Uterus (tissue), 3 donors: ENCODE measurements at regions not wholly inside any gene's neighbourhood (a gene's known extent, or its start where the extent isn't known, plus 50 kb on each side); places are given as distances from the start of the nearest gene placed in this dataset.

Experiments
- DNase-seq, 2 donors: peaks; one replicate each; pipeline ENCODE4 v3.0.0-alpha.2; 2019 to 2020
- H3K27ac ChIP-seq, 2 donors: fragments of 200-600 bp; sonication (generic); 1 replicate in 1 of 2; 2 replicates in 1 of 2; pipeline ENCODE4 v1.5.1; 2016 to 2018
- H3K27me3 ChIP-seq, 2 donors: fragments of 200-600 bp; sonication (generic); one replicate each; pipeline ENCODE4 v1.5.1; 2018 to 2019; ENCODE audit warnings: control low read depth in 1 of 2
- H3K36me3 ChIP-seq, 2 donors: fragments of 200-600 bp; sonication (generic); one replicate each; pipeline ENCODE4 v1.5.1; 2019; ENCODE audit warnings: control low read depth in 1 of 2
- H3K4me1 ChIP-seq, 2 donors: fragments of 200-600 bp; sonication (generic); one replicate each; pipeline ENCODE4 v1.5.1; 2018 to 2019; ENCODE audit warnings: control low read depth in 1 of 2
- H3K4me3 ChIP-seq, 2 donors: fragments of 200-600 bp; sonication (generic); 1 replicate in 1 of 2; 2 replicates in 1 of 2; pipeline ENCODE4 v1.5.1; 2018 to 2019; ENCODE audit warnings: mild to moderate bottlenecking in 1 of 2
- H3K9me3 ChIP-seq, 2 donors: fragments of 200-600 bp; sonication (generic); one replicate each; pipeline ENCODE4 v1.5.1; 2019; ENCODE audit warnings: control low read depth in 1 of 2
- POLR2A ChIP-seq, 2 donors: fragments of 450-650 bp; IDR thresholded peaks; one replicate each; pipeline ENCODE4 v1.6.1; 2016; ENCODE audit warnings: antibody characterized with exemption in 2 of 2, mild to moderate bottlenecking in 1 of 2, moderate library complexity in 1 of 2
- intact Hi-C: fragments of 100-400 bp; cut with DNase I; formaldehyde crosslinking; loops from one replicate; pipeline ENCODE4 v1.15.1; 2023; ENCODE audit warnings: low total_unique reads
- TF ChIP-seq, protein P1 (sequence below), 4 experiments: fragments of 200-600 bp in 2 of 4; fragments of 450-650 bp in 2 of 4; sonication (generic) in 2 of 4; IDR thresholded peaks; one replicate each; pipeline ENCODE4 v1.5.1; 2016 to 2019; ENCODE audit warnings: antibody characterized with exemption in 4 of 4, mild to moderate bottlenecking in 2 of 4, moderate library complexity in 1 of 4
- donor health status: DM: yes; HTN: yes; CAD: no.

DNA sequence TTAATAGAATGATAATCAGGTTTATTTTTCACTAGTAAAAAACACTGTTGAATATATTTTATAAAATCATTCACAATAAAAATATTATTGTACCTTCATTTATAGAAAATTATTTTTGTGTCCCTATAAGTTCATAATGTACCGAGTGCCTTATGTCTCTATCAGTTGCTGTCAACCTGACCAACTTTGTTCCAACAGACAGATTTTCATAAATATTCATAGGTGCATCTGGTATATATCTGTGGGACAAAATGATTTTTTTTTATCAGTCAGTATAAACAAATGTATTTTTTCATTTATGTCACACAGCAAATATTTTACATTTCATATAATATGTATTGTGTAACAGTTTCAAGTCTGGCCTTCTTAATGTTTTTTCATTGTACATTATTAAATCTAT lies 195.9 kb downstream of the HGF start:
- H3K4me1 ChIP-seq = no peaks in the 10 kb centered on the region
- DNase-seq = no peak
- H3K27me3 ChIP-seq = no peaks in the 10 kb centered on the region
- intact Hi-C loops = no loop called here
- TF ChIP-seq, protein P1, sequence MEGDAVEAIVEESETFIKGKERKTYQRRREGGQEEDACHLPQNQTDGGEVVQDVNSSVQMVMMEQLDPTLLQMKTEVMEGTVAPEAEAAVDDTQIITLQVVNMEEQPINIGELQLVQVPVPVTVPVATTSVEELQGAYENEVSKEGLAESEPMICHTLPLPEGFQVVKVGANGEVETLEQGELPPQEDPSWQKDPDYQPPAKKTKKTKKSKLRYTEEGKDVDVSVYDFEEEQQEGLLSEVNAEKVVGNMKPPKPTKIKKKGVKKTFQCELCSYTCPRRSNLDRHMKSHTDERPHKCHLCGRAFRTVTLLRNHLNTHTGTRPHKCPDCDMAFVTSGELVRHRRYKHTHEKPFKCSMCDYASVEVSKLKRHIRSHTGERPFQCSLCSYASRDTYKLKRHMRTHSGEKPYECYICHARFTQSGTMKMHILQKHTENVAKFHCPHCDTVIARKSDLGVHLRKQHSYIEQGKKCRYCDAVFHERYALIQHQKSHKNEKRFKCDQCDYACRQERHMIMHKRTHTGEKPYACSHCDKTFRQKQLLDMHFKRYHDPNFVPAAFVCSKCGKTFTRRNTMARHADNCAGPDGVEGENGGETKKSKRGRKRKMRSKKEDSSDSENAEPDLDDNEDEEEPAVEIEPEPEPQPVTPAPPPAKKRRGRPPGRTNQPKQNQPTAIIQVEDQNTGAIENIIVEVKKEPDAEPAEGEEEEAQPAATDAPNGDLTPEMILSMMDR (IDR thresholded peaks at IDR 0.05) = no peak
- no peak for TF ChIP-seq POLR2A (IDR thresholded peaks at IDR 0.05)
- H3K4me3 ChIP-seq = no peak overlapping the region
- H3K36me3 ChIP-seq = no peaks in the 10 kb centered on the region
- H3K9me3 ChIP-seq = no peaks in the 10 kb centered on the region
- H3K27ac ChIP-seq = no peak overlapping the region

DNA sequence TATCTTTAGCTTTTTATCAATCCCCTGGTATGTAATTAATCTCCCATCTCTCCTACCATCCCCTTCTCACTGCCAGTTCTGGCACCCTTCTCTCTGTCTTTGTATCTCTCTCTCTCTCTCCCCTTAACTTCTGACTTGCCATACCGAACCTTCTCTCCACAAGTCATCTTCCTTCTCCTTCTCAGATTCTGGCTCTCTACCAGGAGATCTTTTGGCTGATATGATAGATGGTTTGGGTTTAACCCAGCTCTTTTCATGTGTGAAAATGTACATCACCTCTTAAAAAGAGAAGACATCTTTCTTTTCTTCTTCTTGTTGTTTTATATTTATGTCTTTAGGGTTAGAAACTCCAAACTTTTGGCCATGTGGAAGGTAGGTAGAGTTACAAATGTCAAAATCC lies 196.7 kb downstream of the HGF start:
- intact Hi-C loops = no loop called here
- Histone ChIP-seq H3K27me3 (no peaks in the 10 kb centered on the region), H3K36me3 (no peaks in the 10 kb centered on the region), H3K4me3 (no peak overlapping the region), H3K9me3 (no peaks in the 10 kb centered on the region), H3K4me1 (no peaks in the 10 kb centered on the region), H3K27ac (no peak overlapping the region)
- no peak for DNase-seq
- TF ChIP-seq, protein P1 (IDR thresholded peaks at IDR 0.05) = no peak
- TF ChIP-seq POLR2A (IDR thresholded peaks at IDR 0.05) = no peak

DNA sequence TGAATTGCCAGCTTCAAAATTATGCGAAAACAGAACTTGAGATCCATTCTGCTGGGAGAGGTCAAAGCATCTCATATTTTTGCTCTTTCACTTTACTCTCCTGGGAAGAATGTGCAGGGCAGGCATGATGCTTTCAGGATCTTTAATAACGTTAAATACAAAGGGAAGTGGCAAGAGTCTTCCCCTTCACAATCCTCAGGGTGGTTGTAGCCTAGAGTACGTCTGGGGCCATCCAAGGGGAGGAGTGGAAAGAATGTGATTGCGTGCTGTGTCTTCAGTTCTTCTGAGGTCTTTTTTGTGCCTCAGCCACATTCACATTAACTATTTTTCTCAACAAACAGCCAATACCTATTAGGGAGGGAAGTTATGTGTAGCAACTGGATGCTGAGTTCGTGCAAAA lies 207.3 kb downstream of the HGF start:
- H3K27me3 ChIP-seq = no peaks in the 10 kb centered on the region
- intact Hi-C loops = no loop called here

DNA sequence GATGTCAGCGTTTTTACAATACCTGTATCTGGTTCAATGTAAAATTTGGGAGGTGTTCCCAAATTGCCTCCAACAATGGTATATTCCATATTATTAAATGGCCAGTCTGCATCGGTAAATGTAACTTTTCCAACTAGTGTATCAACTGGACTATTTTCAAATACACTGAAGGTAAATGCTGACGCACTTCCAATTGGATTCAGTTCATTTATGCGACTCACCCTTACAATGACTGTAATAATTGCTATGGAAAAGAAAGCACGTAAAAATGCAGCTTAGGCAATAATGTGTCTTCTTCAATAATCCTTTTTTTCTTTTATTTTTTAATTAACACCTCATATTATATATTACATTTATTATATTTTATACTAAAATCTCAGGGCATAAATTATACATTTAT lies 209.1 kb downstream of the HGF start:
- Histone ChIP-seq H3K36me3 (no peaks in the 10 kb centered on the region), H3K27ac (no peak overlapping the region), H3K4me3 (no peak overlapping the region), H3K27me3 (no peaks in the 10 kb centered on the region), H3K4me1 (no peaks in the 10 kb centered on the region), H3K9me3 (no peaks in the 10 kb centered on the region)
- intact Hi-C loops = no loop called here
- no peak for TF ChIP-seq POLR2A (IDR thresholded peaks at IDR 0.05)
- TF ChIP-seq, protein P1 (IDR thresholded peaks at IDR 0.05) = no peak
- no peak for DNase-seq

More for the DNA sequence above, 207.3 kb downstream of the HGF start:
- Histone ChIP-seq H3K36me3 (no peaks in the 10 kb centered on the region), H3K9me3 (no peaks in the 10 kb centered on the region), H3K4me1 (no peaks in the 10 kb centered on the region), H3K4me3 (no peak overlapping the region), H3K27ac (no peak overlapping the region)
- DNase-seq = no peak
- TF ChIP-seq, protein P1 (IDR thresholded peaks at IDR 0.05) = no peak
- TF ChIP-seq POLR2A (IDR thresholded peaks at IDR 0.05) = no peak

DNA sequence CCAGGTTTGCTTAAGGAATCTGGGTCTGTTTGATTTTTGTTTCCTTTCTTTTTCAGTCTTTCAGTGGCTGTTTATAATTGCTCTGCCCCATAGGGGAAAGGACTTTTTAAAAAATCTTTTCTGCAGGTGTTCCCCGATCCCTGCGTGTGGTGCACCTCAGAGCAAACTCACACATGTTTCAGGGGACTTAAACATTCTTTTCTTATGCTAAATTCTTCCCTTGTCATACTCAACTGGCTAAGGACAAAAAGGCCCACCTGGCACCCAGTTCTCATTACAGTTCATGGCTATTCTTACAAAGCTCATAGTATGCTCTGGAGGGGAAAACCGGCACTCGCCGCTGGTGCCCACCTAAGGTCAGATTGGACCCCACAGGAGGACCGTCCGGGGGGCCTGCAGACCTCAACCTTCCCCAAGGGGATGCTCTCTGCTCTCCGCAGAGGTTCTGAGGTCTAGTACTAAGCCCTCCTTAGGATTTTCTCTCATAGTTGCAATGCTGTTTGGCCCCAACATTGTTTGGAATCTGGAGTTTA lies 220.3 kb downstream of the HGF start:
- Histone ChIP-seq H3K27me3 (no peaks in the 10 kb centered on the region), H3K4me1 (no peaks in the 10 kb centered on the region), H3K9me3 (no peaks in the 10 kb centered on the region), H3K36me3 (no peaks in the 10 kb centered on the region), H3K4me3 (no peak overlapping the region), H3K27ac (no peak overlapping the region)
- DNase-seq = no peak
- TF ChIP-seq POLR2A (IDR thresholded peaks at IDR 0.05) = no peak
- TF ChIP-seq, protein P1 (IDR thresholded peaks at IDR 0.05) = no peak
- intact Hi-C loops = no loop called here
